Stomach (tissue), 4 donors: ENCODE measurements at regions not wholly inside any gene's neighbourhood (a gene's known extent, or its start where the extent isn't known, plus 50 kb on each side); places are given as distances from the start of the nearest gene placed in this dataset.

Experiments
- EP300 ChIP-seq: sonication (generic); formaldehyde crosslinking; IDR thresholded peaks from one replicate; pipeline ENCODE4 v1.6.1; 2017; ENCODE audit warnings: antibody characterized with exemption
- POLR2A ChIP-seq, 4 donors: fragments of 450-650 bp; IDR thresholded peaks; one replicate each; pipeline ENCODE4 v1.6.1; 2016; ENCODE audit warnings: antibody characterized with exemption in 4 of 4, control low read depth in 2 of 4, mild to moderate bottlenecking in 1 of 4, moderate library complexity in 1 of 4
- TF ChIP-seq, protein P1 (sequence below), 7 experiments: fragments of 450-650 bp in 4 of 7; fragments of 200-600 bp in 3 of 7; sonication (generic) in 3 of 7; IDR thresholded peaks; one replicate each; pipeline ENCODE4 v1.5.1; 2016 to 2019; ENCODE audit warnings: antibody characterized with exemption in 7 of 7, control low read depth in 2 of 7, mild to moderate bottlenecking in 1 of 7

- TF ChIP-seq, protein P1, sequence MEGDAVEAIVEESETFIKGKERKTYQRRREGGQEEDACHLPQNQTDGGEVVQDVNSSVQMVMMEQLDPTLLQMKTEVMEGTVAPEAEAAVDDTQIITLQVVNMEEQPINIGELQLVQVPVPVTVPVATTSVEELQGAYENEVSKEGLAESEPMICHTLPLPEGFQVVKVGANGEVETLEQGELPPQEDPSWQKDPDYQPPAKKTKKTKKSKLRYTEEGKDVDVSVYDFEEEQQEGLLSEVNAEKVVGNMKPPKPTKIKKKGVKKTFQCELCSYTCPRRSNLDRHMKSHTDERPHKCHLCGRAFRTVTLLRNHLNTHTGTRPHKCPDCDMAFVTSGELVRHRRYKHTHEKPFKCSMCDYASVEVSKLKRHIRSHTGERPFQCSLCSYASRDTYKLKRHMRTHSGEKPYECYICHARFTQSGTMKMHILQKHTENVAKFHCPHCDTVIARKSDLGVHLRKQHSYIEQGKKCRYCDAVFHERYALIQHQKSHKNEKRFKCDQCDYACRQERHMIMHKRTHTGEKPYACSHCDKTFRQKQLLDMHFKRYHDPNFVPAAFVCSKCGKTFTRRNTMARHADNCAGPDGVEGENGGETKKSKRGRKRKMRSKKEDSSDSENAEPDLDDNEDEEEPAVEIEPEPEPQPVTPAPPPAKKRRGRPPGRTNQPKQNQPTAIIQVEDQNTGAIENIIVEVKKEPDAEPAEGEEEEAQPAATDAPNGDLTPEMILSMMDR (IDR thresholded peaks at IDR 0.05) = no peak
- no peak for TF ChIP-seq POLR2A (IDR thresholded peaks at IDR 0.05)
- no peak for TF ChIP-seq EP300
Observed at GRCh38 chr10:78342827-78343653, 309.4 kb downstream of the RPS24 start.
